Tibial nerve (tissue), 4 donors: ENCODE measurements at regions not wholly inside any gene's neighbourhood (a gene's known extent, or its start where the extent isn't known, plus 50 kb on each side); places are given as distances from the start of the nearest gene placed in this dataset.

ENCODE experiments used
- EP300 ChIP-seq, 2 donors: sonication (generic); formaldehyde crosslinking; IDR thresholded peaks; one replicate each; pipeline ENCODE4 v1.6.1; 2017; ENCODE audit warnings: antibody characterized with exemption in 2 of 2, mild to moderate bottlenecking in 1 of 2
- POLR2A ChIP-seq, 2 donors: fragments of 450-650 bp; IDR thresholded peaks; one replicate each; pipeline ENCODE4 v1.6.1; 2017; ENCODE audit warnings: antibody characterized with exemption in 2 of 2, mild to moderate bottlenecking in 2 of 2, moderate library complexity in 2 of 2
- TF ChIP-seq, protein P1 (sequence below), 5 experiments: fragments of 200-600 bp in 3 of 5; fragments of 450-650 bp in 2 of 5; sonication (generic) in 3 of 5; IDR thresholded peaks; one replicate each; pipeline ENCODE4 v1.5.1; 2016 to 2019; ENCODE audit warnings: antibody characterized with exemption in 5 of 5, mild to moderate bottlenecking in 3 of 5, moderate library complexity in 2 of 5

DNA sequence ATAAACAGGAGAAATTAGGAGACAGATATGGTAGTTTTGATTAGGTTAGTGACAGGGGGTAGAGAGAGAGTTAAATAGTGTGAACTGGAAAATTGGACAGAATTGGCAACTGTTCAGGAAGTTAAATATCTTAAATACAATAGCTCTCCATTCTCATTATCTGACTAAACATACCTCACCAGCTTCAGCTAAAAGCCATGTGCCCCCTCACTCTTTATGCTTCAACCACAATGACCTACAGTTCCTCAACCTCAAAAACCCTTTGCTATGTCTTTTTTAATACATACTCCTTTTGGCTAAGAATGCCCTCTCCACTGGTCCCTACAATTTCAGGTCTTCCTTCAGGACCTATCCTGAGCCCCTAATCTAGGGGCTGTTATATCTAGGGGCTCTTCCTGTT, 740.2 kb upstream of the ZEB2 start:
- TF ChIP-seq, protein P1, sequence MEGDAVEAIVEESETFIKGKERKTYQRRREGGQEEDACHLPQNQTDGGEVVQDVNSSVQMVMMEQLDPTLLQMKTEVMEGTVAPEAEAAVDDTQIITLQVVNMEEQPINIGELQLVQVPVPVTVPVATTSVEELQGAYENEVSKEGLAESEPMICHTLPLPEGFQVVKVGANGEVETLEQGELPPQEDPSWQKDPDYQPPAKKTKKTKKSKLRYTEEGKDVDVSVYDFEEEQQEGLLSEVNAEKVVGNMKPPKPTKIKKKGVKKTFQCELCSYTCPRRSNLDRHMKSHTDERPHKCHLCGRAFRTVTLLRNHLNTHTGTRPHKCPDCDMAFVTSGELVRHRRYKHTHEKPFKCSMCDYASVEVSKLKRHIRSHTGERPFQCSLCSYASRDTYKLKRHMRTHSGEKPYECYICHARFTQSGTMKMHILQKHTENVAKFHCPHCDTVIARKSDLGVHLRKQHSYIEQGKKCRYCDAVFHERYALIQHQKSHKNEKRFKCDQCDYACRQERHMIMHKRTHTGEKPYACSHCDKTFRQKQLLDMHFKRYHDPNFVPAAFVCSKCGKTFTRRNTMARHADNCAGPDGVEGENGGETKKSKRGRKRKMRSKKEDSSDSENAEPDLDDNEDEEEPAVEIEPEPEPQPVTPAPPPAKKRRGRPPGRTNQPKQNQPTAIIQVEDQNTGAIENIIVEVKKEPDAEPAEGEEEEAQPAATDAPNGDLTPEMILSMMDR (IDR thresholded peaks at IDR 0.05) = no peak
- no peak for TF ChIP-seq POLR2A (IDR thresholded peaks at IDR 0.05)
- TF ChIP-seq EP300 (IDR thresholded peaks at IDR 0.05) = no peak
